GM23338 (cell line): ENCODE measurements at regions not wholly inside any gene's neighbourhood (a gene's known extent, or its start where the extent isn't known, plus 50 kb on each side); places are given as distances from the start of the nearest gene placed in this dataset.

ENCODE experiments used
- ATAC-seq: fragments of 200-7000 bp; cut with Tn5 transposase; 3 replicates; pipeline ENCODE4 v1.9.1; 2020
- DNase-seq: peaks from one replicate; pipeline ENCODE4 v3.0.0-alpha.2; 2015; ENCODE audit warnings: low spot score
- H2AFZ ChIP-seq: fragments of 200-600 bp; sonication (generic); 2 replicates; pipeline ENCODE4 v1.8.0; 2016; ENCODE audit warnings: antibody characterized with exemption, mild to moderate bottlenecking, moderate library complexity
- H3F3A ChIP-seq: fragments of 200-600 bp; sonication (generic); replicated peaks from 2 replicates; pipeline ENCODE4 v1.8.0; 2017; ENCODE audit warnings: antibody characterized with exemption, mixed run types, low read depth
- H3K27ac ChIP-seq: fragments of 200-600 bp; sonication (generic); 2 replicates; pipeline ENCODE4 v1.6.1; 2016; ENCODE audit warnings: low read depth
- H3K27me3 ChIP-seq: fragments of 200-600 bp; sonication (generic); 2 replicates; pipeline ENCODE4 v1.8.0; 2016; ENCODE audit warnings: mild to moderate bottlenecking, mixed run types, moderate library complexity; ENCODE audit not compliant: insufficient read depth
- H3K36me3 ChIP-seq: fragments of 200-600 bp; sonication (generic); 2 replicates; pipeline ENCODE4 v1.8.0; 2016; ENCODE audit warnings: mild to moderate bottlenecking; ENCODE audit not compliant: insufficient read depth
- H3K4me1 ChIP-seq: fragments of 200-600 bp; sonication (generic); 2 replicates; pipeline ENCODE4 v1.8.0; 2016; ENCODE audit warnings: mild to moderate bottlenecking, moderate library complexity; ENCODE audit not compliant: insufficient read depth
- H3K4me2 ChIP-seq: fragments of 200-600 bp; sonication (generic); 2 replicates; pipeline ENCODE4 v1.7.1; 2017; ENCODE audit warnings: mixed run types
- H3K4me3 ChIP-seq: fragments of 200-600 bp; sonication (generic); 2 replicates; pipeline ENCODE4 v1.6.1; 2016; ENCODE audit warnings: mixed run types
- H3K79me2 ChIP-seq: fragments of 200-600 bp; sonication (generic); replicated peaks from 2 replicates; pipeline ENCODE4 v1.8.0; 2017; ENCODE audit warnings: mild to moderate bottlenecking; ENCODE audit not compliant: insufficient read depth
- H3K9me2 ChIP-seq: fragments of 200-600 bp; sonication (generic); 2 replicates; pipeline ENCODE4 v1.8.0; 2017; ENCODE audit not compliant: insufficient read depth
- H4K20me1 ChIP-seq: fragments of 200-600 bp; sonication (generic); replicated peaks from 2 replicates; pipeline ENCODE4 v1.8.0; 2017; ENCODE audit warnings: mild to moderate bottlenecking; ENCODE audit not compliant: insufficient read depth
- H3K27ac Mint-ChIP-seq: 2 replicates; pipeline ENCODE4 v1.8.0; 2020; ENCODE audit warnings: inconsistent platforms, mild to moderate bottlenecking, moderate library complexity, mixed read lengths
- H3K27me3 Mint-ChIP-seq: 3 replicates; pipeline ENCODE4 v1.8.0; 2022; ENCODE audit warnings: low read depth, mild to moderate bottlenecking, moderate library complexity, mixed read lengths, inconsistent platforms; ENCODE audit not compliant: insufficient read depth, poor library complexity
- H3K36me3 Mint-ChIP-seq: 3 replicates; pipeline ENCODE4 v1.8.0; 2021; ENCODE audit warnings: low read depth, mild to moderate bottlenecking, inconsistent platforms, moderate library complexity, mixed read lengths
- H3K4me1 Mint-ChIP-seq: 3 replicates; pipeline ENCODE4 v1.8.0; 2020; ENCODE audit warnings: mild to moderate bottlenecking, inconsistent platforms, mixed read lengths
- H3K4me3 Mint-ChIP-seq: 3 replicates; pipeline ENCODE4 v1.8.0; 2021; ENCODE audit warnings: moderate library complexity, mild to moderate bottlenecking, inconsistent platforms, mixed read lengths
- H3K9me3 Mint-ChIP-seq: 3 replicates; pipeline ENCODE4 v1.8.0; 2020; ENCODE audit warnings: moderate library complexity, mild to moderate bottlenecking, inconsistent platforms, mixed read lengths
- CREB1 ChIP-seq: fragments of 250-450 bp; sonication (Bioruptor Pico); IDR thresholded peaks from 2 replicates; pipeline ENCODE4 v1.5.0; 2020; ENCODE audit warnings: low read depth, mild to moderate bottlenecking, moderate library complexity
- EZH2 ChIP-seq: fragments of 200-600 bp; sonication (generic); IDR thresholded peaks from one replicate; pipeline ENCODE4 v1.8.0; 2017; ENCODE audit warnings: antibody characterized with exemption, mild to moderate bottlenecking, low read depth; ENCODE audit not compliant: unreplicated experiment
- EZH2phosphoT487 ChIP-seq: fragments of 200-600 bp; sonication (generic); IDR thresholded peaks from one replicate; pipeline ENCODE4 v1.8.1; 2018; ENCODE audit warnings: antibody characterized with exemption; ENCODE audit not compliant: unreplicated experiment
- JUNB ChIP-seq: IDR thresholded peaks from one replicate; pipeline ENCODE4 v1.6.1; 2016; ENCODE audit warnings: antibody characterized with exemption; ENCODE audit not compliant: unreplicated experiment
- NANOG ChIP-seq: IDR thresholded peaks from 2 replicates; pipeline ENCODE4 v1.6.1; 2016; ENCODE audit warnings: antibody characterized with exemption, borderline replicate concordance
- POLR2AphosphoS5 ChIP-seq: IDR thresholded peaks from 2 replicates; pipeline ENCODE4 v1.6.1; 2016; ENCODE audit warnings: antibody characterized with exemption, low read depth
- STAT1 ChIP-seq: IDR thresholded peaks from one replicate; pipeline ENCODE4 v1.6.1; 2016; ENCODE audit warnings: antibody characterized with exemption; ENCODE audit not compliant: unreplicated experiment
- ZNF114 ChIP-seq: fragments of 250-450 bp; sonication (Bioruptor Pico); IDR thresholded peaks from 2 replicates; pipeline ENCODE4 v1.5.0; 2020; ENCODE audit warnings: mild to moderate bottlenecking, moderate library complexity
- ZNF331 ChIP-seq: fragments of 250-450 bp; sonication (Bioruptor Pico); IDR thresholded peaks from 2 replicates; pipeline ENCODE4 v1.5.0; 2020; ENCODE audit warnings: low read depth, mild to moderate bottlenecking, moderate library complexity
- TF ChIP-seq, protein P1 (sequence below), 2 experiments: fragments of 200-600 bp in 1 of 2; sonication (generic) in 1 of 2; conservative IDR thresholded peaks; 2 replicates each; pipeline versions ENCODE4 v1.5.1 to v1.6.1; 2016 to 2017; ENCODE audit warnings: antibody characterized with exemption in 2 of 2, low read depth in 2 of 2, mild to moderate bottlenecking in 2 of 2, moderate library complexity in 1 of 2
- TF ChIP-seq, protein P2 (sequence below): IDR thresholded peaks from 2 replicates; pipeline ENCODE4 v1.6.1; 2016; ENCODE audit warnings: antibody characterized with exemption
- TF ChIP-seq, protein P3 (sequence below): fragments of 250-450 bp; sonication (Bioruptor Pico); IDR thresholded peaks from 2 replicates; pipeline ENCODE4 v1.5.0; 2020; ENCODE audit warnings: mild to moderate bottlenecking, moderate library complexity
- TF ChIP-seq, protein P4 (sequence below): IDR thresholded peaks from one replicate; pipeline ENCODE4 v1.6.1; 2018; ENCODE audit warnings: antibody characterized with exemption; ENCODE audit not compliant: unreplicated experiment

GRCh38 chr12:89062996-89063395 is 289.3 kb downstream of the DUSP6 start:
- H3K27me3 Mint-ChIP-seq = no peaks in the 10 kb centered on the region
- Histone ChIP-seq H3K27ac (no peak overlapping the region), H3K27me3 (no peaks in the 10 kb centered on the region), H3K79me2 (no peaks in the 10 kb centered on the region), H2AFZ (no peak overlapping the region), H3F3A (no peaks in the 10 kb centered on the region), H3K4me1 (no peaks in the 10 kb centered on the region), H3K4me3 (no peak overlapping the region), H4K20me1 (no peaks in the 10 kb centered on the region; the same call in 1 of the 2 replicates), H3K36me3 (no peaks in the 10 kb centered on the region), H3K9me2 (peaks cover 8% of the 10 kb centered on the region; the same call in 1 of the 2 replicates), H3K4me2 (no peak overlapping the region)
- ATAC-seq (no peak), DNase-seq (no peak)
- H3K9me3 Mint-ChIP-seq = no peaks in the 10 kb centered on the region
- TF ChIP-seq, protein P1, sequence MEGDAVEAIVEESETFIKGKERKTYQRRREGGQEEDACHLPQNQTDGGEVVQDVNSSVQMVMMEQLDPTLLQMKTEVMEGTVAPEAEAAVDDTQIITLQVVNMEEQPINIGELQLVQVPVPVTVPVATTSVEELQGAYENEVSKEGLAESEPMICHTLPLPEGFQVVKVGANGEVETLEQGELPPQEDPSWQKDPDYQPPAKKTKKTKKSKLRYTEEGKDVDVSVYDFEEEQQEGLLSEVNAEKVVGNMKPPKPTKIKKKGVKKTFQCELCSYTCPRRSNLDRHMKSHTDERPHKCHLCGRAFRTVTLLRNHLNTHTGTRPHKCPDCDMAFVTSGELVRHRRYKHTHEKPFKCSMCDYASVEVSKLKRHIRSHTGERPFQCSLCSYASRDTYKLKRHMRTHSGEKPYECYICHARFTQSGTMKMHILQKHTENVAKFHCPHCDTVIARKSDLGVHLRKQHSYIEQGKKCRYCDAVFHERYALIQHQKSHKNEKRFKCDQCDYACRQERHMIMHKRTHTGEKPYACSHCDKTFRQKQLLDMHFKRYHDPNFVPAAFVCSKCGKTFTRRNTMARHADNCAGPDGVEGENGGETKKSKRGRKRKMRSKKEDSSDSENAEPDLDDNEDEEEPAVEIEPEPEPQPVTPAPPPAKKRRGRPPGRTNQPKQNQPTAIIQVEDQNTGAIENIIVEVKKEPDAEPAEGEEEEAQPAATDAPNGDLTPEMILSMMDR (conservative IDR thresholded peaks at IDR 0.05; ENCODE audit: low read depth in 2 of 2) = no peak
- no peak for TF ChIP-seq EZH2
- TF ChIP-seq POLR2AphosphoS5 = no peak
- TF ChIP-seq ZNF114 (CRISPR knock-in tag) = no peak
- TF ChIP-seq, protein P2, sequence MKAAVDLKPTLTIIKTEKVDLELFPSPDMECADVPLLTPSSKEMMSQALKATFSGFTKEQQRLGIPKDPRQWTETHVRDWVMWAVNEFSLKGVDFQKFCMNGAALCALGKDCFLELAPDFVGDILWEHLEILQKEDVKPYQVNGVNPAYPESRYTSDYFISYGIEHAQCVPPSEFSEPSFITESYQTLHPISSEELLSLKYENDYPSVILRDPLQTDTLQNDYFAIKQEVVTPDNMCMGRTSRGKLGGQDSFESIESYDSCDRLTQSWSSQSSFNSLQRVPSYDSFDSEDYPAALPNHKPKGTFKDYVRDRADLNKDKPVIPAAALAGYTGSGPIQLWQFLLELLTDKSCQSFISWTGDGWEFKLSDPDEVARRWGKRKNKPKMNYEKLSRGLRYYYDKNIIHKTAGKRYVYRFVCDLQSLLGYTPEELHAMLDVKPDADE = no peak
- TF ChIP-seq NANOG = no peak
- TF ChIP-seq, protein P3, sequence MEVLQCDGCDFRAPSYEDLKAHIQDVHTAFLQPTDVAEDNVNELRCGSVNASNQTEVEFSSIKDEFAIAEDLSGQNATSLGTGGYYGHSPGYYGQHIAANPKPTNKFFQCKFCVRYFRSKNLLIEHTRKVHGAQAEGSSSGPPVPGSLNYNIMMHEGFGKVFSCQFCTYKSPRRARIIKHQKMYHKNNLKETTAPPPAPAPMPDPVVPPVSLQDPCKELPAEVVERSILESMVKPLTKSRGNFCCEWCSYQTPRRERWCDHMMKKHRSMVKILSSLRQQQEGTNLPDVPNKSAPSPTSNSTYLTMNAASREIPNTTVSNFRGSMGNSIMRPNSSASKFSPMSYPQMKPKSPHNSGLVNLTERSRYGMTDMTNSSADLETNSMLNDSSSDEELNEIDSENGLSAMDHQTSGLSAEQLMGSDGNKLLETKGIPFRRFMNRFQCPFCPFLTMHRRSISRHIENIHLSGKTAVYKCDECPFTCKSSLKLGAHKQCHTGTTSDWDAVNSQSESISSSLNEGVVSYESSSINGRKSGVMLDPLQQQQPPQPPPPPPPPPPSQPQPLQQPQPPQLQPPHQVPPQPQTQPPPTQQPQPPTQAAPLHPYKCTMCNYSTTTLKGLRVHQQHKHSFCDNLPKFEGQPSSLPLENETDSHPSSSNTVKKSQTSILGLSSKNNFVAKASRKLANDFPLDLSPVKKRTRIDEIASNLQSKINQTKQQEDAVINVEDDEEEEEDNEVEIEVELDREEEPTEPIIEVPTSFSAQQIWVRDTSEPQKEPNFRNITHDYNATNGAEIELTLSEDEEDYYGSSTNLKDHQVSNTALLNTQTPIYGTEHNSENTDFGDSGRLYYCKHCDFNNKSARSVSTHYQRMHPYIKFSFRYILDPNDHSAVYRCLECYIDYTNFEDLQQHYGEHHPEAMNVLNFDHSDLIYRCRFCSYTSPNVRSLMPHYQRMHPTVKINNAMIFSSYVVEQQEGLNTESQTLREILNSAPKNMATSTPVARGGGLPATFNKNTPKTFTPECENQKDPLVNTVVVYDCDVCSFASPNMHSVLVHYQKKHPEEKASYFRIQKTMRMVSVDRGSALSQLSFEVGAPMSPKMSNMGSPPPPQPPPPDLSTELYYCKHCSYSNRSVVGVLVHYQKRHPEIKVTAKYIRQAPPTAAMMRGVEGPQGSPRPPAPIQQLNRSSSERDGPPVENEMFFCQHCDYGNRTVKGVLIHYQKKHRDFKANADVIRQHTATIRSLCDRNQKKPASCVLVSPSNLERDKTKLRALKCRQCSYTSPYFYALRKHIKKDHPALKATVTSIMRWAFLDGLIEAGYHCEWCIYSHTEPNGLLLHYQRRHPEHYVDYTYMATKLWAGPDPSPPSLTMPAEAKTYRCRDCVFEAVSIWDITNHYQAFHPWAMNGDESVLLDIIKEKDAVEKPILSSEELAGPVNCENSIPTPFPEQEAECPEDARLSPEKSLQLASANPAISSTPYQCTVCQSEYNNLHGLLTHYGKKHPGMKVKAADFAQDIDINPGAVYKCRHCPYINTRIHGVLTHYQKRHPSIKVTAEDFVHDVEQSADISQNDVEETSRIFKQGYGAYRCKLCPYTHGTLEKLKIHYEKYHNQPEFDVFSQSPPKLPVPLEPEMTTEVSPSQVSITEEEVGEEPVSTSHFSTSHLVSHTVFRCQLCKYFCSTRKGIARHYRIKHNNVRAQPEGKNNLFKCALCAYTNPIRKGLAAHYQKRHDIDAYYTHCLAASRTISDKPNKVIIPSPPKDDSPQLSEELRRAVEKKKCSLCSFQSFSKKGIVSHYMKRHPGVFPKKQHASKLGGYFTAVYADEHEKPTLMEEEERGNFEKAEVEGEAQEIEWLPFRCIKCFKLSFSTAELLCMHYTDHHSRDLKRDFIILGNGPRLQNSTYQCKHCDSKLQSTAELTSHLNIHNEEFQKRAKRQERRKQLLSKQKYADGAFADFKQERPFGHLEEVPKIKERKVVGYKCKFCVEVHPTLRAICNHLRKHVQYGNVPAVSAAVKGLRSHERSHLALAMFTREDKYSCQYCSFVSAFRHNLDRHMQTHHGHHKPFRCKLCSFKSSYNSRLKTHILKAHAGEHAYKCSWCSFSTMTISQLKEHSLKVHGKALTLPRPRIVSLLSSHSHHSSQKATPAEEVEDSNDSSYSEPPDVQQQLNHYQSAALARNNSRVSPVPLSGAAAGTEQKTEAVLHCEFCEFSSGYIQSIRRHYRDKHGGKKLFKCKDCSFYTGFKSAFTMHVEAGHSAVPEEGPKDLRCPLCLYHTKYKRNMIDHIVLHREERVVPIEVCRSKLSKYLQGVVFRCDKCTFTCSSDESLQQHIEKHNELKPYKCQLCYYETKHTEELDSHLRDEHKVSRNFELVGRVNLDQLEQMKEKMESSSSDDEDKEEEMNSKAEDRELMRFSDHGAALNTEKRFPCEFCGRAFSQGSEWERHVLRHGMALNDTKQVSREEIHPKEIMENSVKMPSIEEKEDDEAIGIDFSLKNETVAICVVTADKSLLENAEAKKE (CRISPR knock-in tag) = no peak
- no peak for TF ChIP-seq STAT1
- TF ChIP-seq, protein P4, sequence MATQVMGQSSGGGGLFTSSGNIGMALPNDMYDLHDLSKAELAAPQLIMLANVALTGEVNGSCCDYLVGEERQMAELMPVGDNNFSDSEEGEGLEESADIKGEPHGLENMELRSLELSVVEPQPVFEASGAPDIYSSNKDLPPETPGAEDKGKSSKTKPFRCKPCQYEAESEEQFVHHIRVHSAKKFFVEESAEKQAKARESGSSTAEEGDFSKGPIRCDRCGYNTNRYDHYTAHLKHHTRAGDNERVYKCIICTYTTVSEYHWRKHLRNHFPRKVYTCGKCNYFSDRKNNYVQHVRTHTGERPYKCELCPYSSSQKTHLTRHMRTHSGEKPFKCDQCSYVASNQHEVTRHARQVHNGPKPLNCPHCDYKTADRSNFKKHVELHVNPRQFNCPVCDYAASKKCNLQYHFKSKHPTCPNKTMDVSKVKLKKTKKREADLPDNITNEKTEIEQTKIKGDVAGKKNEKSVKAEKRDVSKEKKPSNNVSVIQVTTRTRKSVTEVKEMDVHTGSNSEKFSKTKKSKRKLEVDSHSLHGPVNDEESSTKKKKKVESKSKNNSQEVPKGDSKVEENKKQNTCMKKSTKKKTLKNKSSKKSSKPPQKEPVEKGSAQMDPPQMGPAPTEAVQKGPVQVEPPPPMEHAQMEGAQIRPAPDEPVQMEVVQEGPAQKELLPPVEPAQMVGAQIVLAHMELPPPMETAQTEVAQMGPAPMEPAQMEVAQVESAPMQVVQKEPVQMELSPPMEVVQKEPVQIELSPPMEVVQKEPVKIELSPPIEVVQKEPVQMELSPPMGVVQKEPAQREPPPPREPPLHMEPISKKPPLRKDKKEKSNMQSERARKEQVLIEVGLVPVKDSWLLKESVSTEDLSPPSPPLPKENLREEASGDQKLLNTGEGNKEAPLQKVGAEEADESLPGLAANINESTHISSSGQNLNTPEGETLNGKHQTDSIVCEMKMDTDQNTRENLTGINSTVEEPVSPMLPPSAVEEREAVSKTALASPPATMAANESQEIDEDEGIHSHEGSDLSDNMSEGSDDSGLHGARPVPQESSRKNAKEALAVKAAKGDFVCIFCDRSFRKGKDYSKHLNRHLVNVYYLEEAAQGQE = no peak
- TF ChIP-seq JUNB = no peak
- TF ChIP-seq EZH2phosphoT487 = no peak
- TF ChIP-seq ZNF331 (CRISPR knock-in tag) = no peak
- no peak for TF ChIP-seq CREB1 (CRISPR knock-in tag)
- H3K27ac Mint-ChIP-seq = no peak overlapping the region
- H3K36me3 Mint-ChIP-seq = no peaks in the 10 kb centered on the region
- no peak overlapping the region for H3K4me3 Mint-ChIP-seq
- H3K4me1 Mint-ChIP-seq = peaks cover 6% of the 10 kb centered on the region; the same call in 2 of the 3 replicates
